Endothelial cell (in vitro differentiated cells): ENCODE measurements at regions not wholly inside any gene's neighbourhood (a gene's known extent, or its start where the extent isn't known, plus 50 kb on each side); places are given as distances from the start of the nearest gene placed in this dataset.

ENCODE experiments used
- DNase-seq: peaks from one replicate; pipeline ENCODE4 v3.0.0; 2021; ENCODE audit warnings: low spot score
- H3K27ac Mint-ChIP-seq: one replicate; pipeline ENCODE4 v1.8.0; 2021; ENCODE audit warnings: mixed read lengths, inconsistent platforms; ENCODE audit not compliant: unreplicated experiment
- H3K27me3 Mint-ChIP-seq: one replicate; pipeline ENCODE4 v1.8.0; 2021; ENCODE audit warnings: mild to moderate bottlenecking, moderate library complexity, mixed read lengths, inconsistent platforms; ENCODE audit not compliant: unreplicated experiment
- H3K36me3 Mint-ChIP-seq: one replicate; pipeline ENCODE4 v1.8.0; 2021; ENCODE audit warnings: mild to moderate bottlenecking, low read depth, mixed read lengths, inconsistent platforms; ENCODE audit not compliant: unreplicated experiment
- H3K4me1 Mint-ChIP-seq: one replicate; pipeline ENCODE4 v1.8.0; 2021; ENCODE audit warnings: mild to moderate bottlenecking, mixed read lengths, inconsistent platforms; ENCODE audit not compliant: unreplicated experiment
- H3K4me3 Mint-ChIP-seq: one replicate; pipeline ENCODE4 v1.8.0; 2021; ENCODE audit warnings: mild to moderate bottlenecking, mixed read lengths, inconsistent platforms; ENCODE audit not compliant: unreplicated experiment
- H3K9me3 Mint-ChIP-seq: one replicate; pipeline ENCODE4 v1.8.0; 2021; ENCODE audit warnings: mixed read lengths, inconsistent platforms; ENCODE audit not compliant: unreplicated experiment
- CTCF ChIP-seq: fragments of 200-600 bp; sonication (generic); IDR thresholded peaks from one replicate; pipeline ENCODE4 v1.5.0; 2021; ENCODE audit warnings: antibody characterized with exemption; ENCODE audit not compliant: unreplicated experiment

- DNase-seq, result no peak
- no peak for TF ChIP-seq CTCF
- H3K36me3 Mint-ChIP-seq, result no peaks in the 10 kb centered on the region
- no peaks in the 10 kb centered on the region for H3K9me3 Mint-ChIP-seq
- H3K4me1 Mint-ChIP-seq, result peaks cover under 1% of the 10 kb centered on the region
- H3K27ac Mint-ChIP-seq, result no peak overlapping the region
- H3K4me3 Mint-ChIP-seq, result no peak overlapping the region
- no peaks in the 10 kb centered on the region for H3K27me3 Mint-ChIP-seq
Measured at GRCh38 chr9:81077572-81077971, 611.8 kb downstream of the TLE1 start.

- Mint-ChIP-seq H3K9me3 (no peaks in the 10 kb centered on the region), H3K36me3 (no peaks in the 10 kb centered on the region), H3K27me3 (peaks cover 1% of the 10 kb centered on the region), H3K4me1 (no peaks in the 10 kb centered on the region), H3K4me3 (no peak overlapping the region), H3K27ac (no peak overlapping the region)
- no peak for DNase-seq
- no peak for TF ChIP-seq CTCF
Measured at GRCh38 chr9:81076131-81076530, 613.2 kb downstream of the TLE1 start.

- TF ChIP-seq CTCF, result no peak
- H3K4me1 Mint-ChIP-seq, result no peaks in the 10 kb centered on the region
- no peak overlapping the region for H3K4me3 Mint-ChIP-seq
- H3K9me3 Mint-ChIP-seq, result no peaks in the 10 kb centered on the region
- H3K36me3 Mint-ChIP-seq, result no peaks in the 10 kb centered on the region
- H3K27me3 Mint-ChIP-seq, result peaks cover 1% of the 10 kb centered on the region
- DNase-seq, result no peak
- no peak overlapping the region for H3K27ac Mint-ChIP-seq
Measured at GRCh38 chr9:81074221-81074620, 615.1 kb downstream of the TLE1 start.

- no peak for TF ChIP-seq CTCF
- Mint-ChIP-seq H3K27ac (no peak overlapping the region), H3K9me3 (no peaks in the 10 kb centered on the region), H3K27me3 (peaks cover 1% of the 10 kb centered on the region), H3K36me3 (no peaks in the 10 kb centered on the region), H3K4me3 (no peak overlapping the region), H3K4me1 (no peaks in the 10 kb centered on the region)
- DNase-seq, result no peak
Measured at GRCh38 chr9:81073821-81074220, 615.5 kb downstream of the TLE1 start.

GRCh38 chr9:81072758-81073157 is 616.6 kb downstream of the TLE1 start:
- no peak for DNase-seq
- no peaks in the 10 kb centered on the region for H3K36me3 Mint-ChIP-seq
- H3K9me3 Mint-ChIP-seq, result no peaks in the 10 kb centered on the region
- TF ChIP-seq CTCF, result no peak
- no peak overlapping the region for H3K4me3 Mint-ChIP-seq
- H3K27ac Mint-ChIP-seq, result no peak overlapping the region
- no peaks in the 10 kb centered on the region for H3K4me1 Mint-ChIP-seq
- peaks cover 1% of the 10 kb centered on the region for H3K27me3 Mint-ChIP-seq
